CD14-positive monocyte (primary cell): ENCODE measurements at regions not wholly inside any gene's neighbourhood (a gene's known extent, or its start where the extent isn't known, plus 50 kb on each side); places are given as distances from the start of the nearest gene placed in this dataset.
"Not testable (repeated sequence)": the region's sequence is repeated elsewhere in the genome, so short reads cannot be mapped to it uniquely, and the experiment has no call there.

Source experiments
- DNase-seq, 3 donors: peaks; one replicate each; pipeline ENCODE4 v3.0.0-alpha.2; 2011 to 2022
- H2AFZ ChIP-seq: 2 replicates; pipeline ENCODE4 v1.6.0; 2012; ENCODE audit warnings: mild to moderate bottlenecking, low read depth, low read length, inconsistent platforms; ENCODE audit not compliant: insufficient read depth, poor library complexity, severe bottlenecking
- H3K27ac ChIP-seq, 2 donors: 1 replicate in 1 of 2; 2 replicates in 1 of 2; pipeline ENCODE4 v1.5.1; 2012 to 2013; ENCODE audit warnings: low read length in 2 of 2, control low read depth in 1 of 2, inconsistent platforms in 1 of 2, low read depth in 1 of 2, mild to moderate bottlenecking in 1 of 2
- H3K27me3 ChIP-seq, 2 donors: one replicate each; pipeline versions ENCODE4 v1.6.0 to v1.6.1; 2011 to 2013; ENCODE audit warnings: low read length in 2 of 2; ENCODE audit not compliant: control insufficient read depth in 2 of 2, insufficient read depth in 2 of 2
- H3K36me3 ChIP-seq, 2 donors: replicated peaks in 1 of 2; 1 replicate in 1 of 2; 2 replicates in 1 of 2; pipeline versions ENCODE4 v1.5.1 to v1.6.1; 2012 to 2013; ENCODE audit warnings: low read length in 2 of 2, control low read depth in 1 of 2, inconsistent platforms in 1 of 2, mild to moderate bottlenecking in 1 of 2; ENCODE audit not compliant: insufficient read depth in 2 of 2, control insufficient read depth in 1 of 2
- H3K4me1 ChIP-seq, 2 donors: 1 replicate in 1 of 2; 2 replicates in 1 of 2; pipeline versions ENCODE4 v1.5.1 to v1.6.1; 2012 to 2013; ENCODE audit warnings: low read length in 2 of 2, control low read depth in 1 of 2, inconsistent platforms in 1 of 2, mild to moderate bottlenecking in 1 of 2, moderate library complexity in 1 of 2; ENCODE audit not compliant: insufficient read depth in 2 of 2, control insufficient read depth in 1 of 2
- H3K4me2 ChIP-seq: replicated peaks from 2 replicates; pipeline ENCODE3; 2012; ENCODE audit warnings: low read length, moderate library complexity, mild to moderate bottlenecking; ENCODE audit not compliant: poor library complexity, severe bottlenecking; ENCODE audit errors: extremely low read depth
- H3K4me3 ChIP-seq, 3 experiments: fragments of 200-600 bp in 1 of 3; sonication (generic) in 1 of 3; replicated peaks in 1 of 3; 1 replicate in 2 of 3; 2 replicates in 1 of 3; pipeline ENCODE4 v1.5.1; 2011 to 2013; ENCODE audit warnings: low read length in 3 of 3, mild to moderate bottlenecking in 3 of 3, control low read depth in 2 of 3, low read depth in 2 of 3, inconsistent platforms in 1 of 3, moderate library complexity in 1 of 3
- H3K79me2 ChIP-seq: 2 replicates; pipeline ENCODE4 v1.6.0; 2012; ENCODE audit warnings: mild to moderate bottlenecking, control low read depth, inconsistent platforms, low read length, moderate library complexity; ENCODE audit not compliant: insufficient read depth
- H3K9ac ChIP-seq: 2 replicates; pipeline ENCODE4 v1.6.0; 2017; ENCODE audit warnings: low read length, mild to moderate bottlenecking; ENCODE audit not compliant: insufficient read depth, poor library complexity, severe bottlenecking
- H3K9me3 ChIP-seq, 2 donors: replicated peaks in 1 of 2; 1 replicate in 1 of 2; 2 replicates in 1 of 2; pipeline versions ENCODE4 v1.5.1 to v1.6.1; 2012 to 2013; ENCODE audit warnings: low read length in 2 of 2, control low read depth in 1 of 2; ENCODE audit not compliant: control insufficient read depth in 1 of 2, insufficient read depth in 1 of 2
- H4K20me1 ChIP-seq: 2 replicates; pipeline ENCODE4 v1.6.0; 2012; ENCODE audit warnings: mild to moderate bottlenecking, low read length, control low read depth, moderate library complexity; ENCODE audit not compliant: insufficient read depth
- H3K27ac Mint-ChIP-seq, 7 donors: one replicate each; pipeline ENCODE4 v1.8.0; 2020; ENCODE audit warnings: mild to moderate bottlenecking in 7 of 7, mixed read lengths in 7 of 7, moderate library complexity in 6 of 7, inconsistent platforms in 2 of 7
- H3K27me3 Mint-ChIP-seq, 3 donors: one replicate each; pipeline ENCODE4 v1.8.0; 2021 to 2022; ENCODE audit warnings: low read depth in 3 of 3, mild to moderate bottlenecking in 3 of 3, mixed read lengths in 3 of 3, moderate library complexity in 3 of 3, inconsistent platforms in 1 of 3
- H3K36me3 Mint-ChIP-seq, 2 donors: one replicate each; pipeline ENCODE4 v1.8.0; 2020; ENCODE audit warnings: mixed read lengths in 2 of 2, inconsistent platforms in 1 of 2, mild to moderate bottlenecking in 1 of 2
- H3K4me1 Mint-ChIP-seq: one replicate; pipeline ENCODE4 v1.8.0; 2020; ENCODE audit warnings: mild to moderate bottlenecking, mixed read lengths
- H3K4me3 Mint-ChIP-seq, 2 donors: one replicate each; pipeline ENCODE4 v1.8.0; 2020; ENCODE audit warnings: mild to moderate bottlenecking in 2 of 2, mixed read lengths in 2 of 2, moderate library complexity in 1 of 2
- H3K9me3 Mint-ChIP-seq, 7 donors: one replicate each; pipeline ENCODE4 v1.8.0; 2020 to 2022; ENCODE audit warnings: mixed read lengths in 7 of 7, mild to moderate bottlenecking in 6 of 7, moderate library complexity in 6 of 7, inconsistent platforms in 2 of 7
- WGBS: methylation state at CpG from one replicate; pipeline ENCODE4 v1.1.5; 2013; ENCODE audit warnings: missing lambda C conversion rate; ENCODE audit not compliant: insufficient coverage; 5-methylcytosine and 5-hydroxymethylcytosine counted together
- intact Hi-C, 2 donors: fragments of 100-400 bp; cut with micrococcal nuclease; formaldehyde crosslinking; loops; one replicate each; pipeline versions ENCODE4 v1.15.0 to v1.15.1; 2023

DNA sequence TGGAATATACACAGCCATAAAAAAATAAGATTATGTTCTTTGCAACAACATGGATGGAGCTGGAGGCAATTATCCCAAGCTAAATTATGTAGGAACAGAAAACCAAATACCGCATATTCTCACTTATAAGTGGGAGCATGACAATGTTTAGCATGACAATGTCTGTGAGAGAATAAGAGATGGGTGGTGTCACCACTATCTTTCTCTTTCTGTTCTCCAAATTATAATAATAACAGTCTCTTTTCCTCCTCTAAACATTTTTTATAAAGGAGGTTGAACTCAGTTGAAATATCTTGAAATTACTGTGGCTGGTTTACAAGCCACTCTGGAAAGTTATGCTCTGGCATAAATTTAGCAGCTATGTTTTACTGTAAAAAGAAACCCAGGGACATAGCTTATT is 108.4 kb upstream of the NBPF19 start:
- H3K4me1 ChIP-seq = peaks cover 0 to 13% of the 10 kb centered on the region in 2 donors
- intact Hi-C loops, H3K27ac ChIP-seq, H3K4me3 Mint-ChIP-seq, DNase-seq, H3K27me3 Mint-ChIP-seq, H4K20me1 ChIP-seq, H3K4me3 ChIP-seq, H3K4me2 ChIP-seq, H3K9ac ChIP-seq, H3K36me3 Mint-ChIP-seq, H3K9me3 Mint-ChIP-seq, H3K27me3 ChIP-seq, H3K36me3 ChIP-seq, H3K9me3 ChIP-seq, H3K79me2 ChIP-seq, H2AFZ ChIP-seq, H3K27ac Mint-ChIP-seq: not testable (repeated sequence)
- WGBS = no CpG with 5 or more reads among the region's 1 CpG
- peaks cover 10% of the 10 kb centered on the region for H3K4me1 Mint-ChIP-seq

DNA sequence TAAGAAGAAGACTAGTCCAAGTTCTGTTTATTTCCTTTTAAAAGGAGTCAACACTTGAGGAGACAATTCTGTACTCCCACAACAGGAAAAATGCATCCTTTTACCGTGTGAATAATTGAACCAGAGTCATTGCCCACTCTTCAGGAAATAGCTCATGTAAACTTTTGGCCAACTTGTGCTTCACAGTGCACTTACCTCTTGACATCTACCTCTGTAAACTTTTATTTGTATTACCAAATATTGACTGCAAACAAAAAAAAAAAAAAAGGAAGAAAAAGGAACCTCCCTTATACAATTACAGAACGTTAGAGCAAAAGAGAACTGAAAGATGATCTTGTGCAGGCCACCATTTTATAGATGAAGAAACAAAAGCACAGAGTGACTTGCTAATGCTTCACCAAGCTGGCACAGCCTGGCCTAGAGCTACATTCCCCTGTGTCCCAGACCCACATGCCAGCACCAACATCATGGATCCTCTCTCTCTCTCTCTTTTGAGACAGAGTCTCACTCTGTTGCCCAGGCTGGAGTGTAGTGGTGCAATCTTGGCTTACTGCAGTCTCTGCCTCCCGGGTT is 107.3 kb upstream of the NBPF19 start:
- H3K27ac ChIP-seq, H3K36me3 Mint-ChIP-seq, H3K9me3 Mint-ChIP-seq, H3K79me2 ChIP-seq, H3K9me3 ChIP-seq, H3K27me3 Mint-ChIP-seq, H2AFZ ChIP-seq, H3K4me2 ChIP-seq, H3K36me3 ChIP-seq, H3K4me3 Mint-ChIP-seq, intact Hi-C loops, H3K4me3 ChIP-seq, H3K9ac ChIP-seq, H4K20me1 ChIP-seq, H3K27me3 ChIP-seq: not testable (repeated sequence)
- peak in 2 of 3 donors; percentile 2 to 31 for DNase-seq
- H3K27ac Mint-ChIP-seq = peak overlapping the region in 4 of 7 donors; percentile 33 to 57 (median 44)
- H3K4me1 ChIP-seq = peaks cover 0 to 13% of the 10 kb centered on the region in 2 donors
- no CpG with 5 or more reads among the region's 3 CpGs for whole genome bisulfite sequencing
- H3K4me1 Mint-ChIP-seq = peaks cover 10% of the 10 kb centered on the region

DNA sequence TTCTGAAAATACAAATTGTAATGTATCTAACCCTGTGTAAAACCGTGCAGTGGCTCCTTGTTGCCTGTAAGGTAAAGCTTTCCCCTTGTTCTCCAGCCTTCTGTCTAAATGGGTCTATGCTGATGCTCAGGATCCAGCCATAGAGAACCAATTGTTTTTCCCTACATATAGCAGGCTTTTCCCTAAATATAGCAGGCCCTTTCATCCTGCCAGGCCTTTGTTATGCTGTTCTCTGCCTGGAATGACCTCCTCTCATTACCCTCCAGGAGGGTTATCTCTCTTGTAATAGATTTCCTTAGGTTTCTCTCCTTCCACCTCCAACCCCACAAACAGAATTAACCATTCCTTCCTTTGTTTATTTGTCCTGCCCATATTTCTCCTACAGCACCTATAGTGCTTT is 106.5 kb upstream of the NBPF19 start:
- H3K27ac ChIP-seq, H3K4me3 ChIP-seq, H3K27me3 Mint-ChIP-seq, H3K36me3 Mint-ChIP-seq, H3K9me3 Mint-ChIP-seq, H3K4me3 Mint-ChIP-seq, H3K27me3 ChIP-seq, DNase-seq, H3K4me2 ChIP-seq, H2AFZ ChIP-seq, H3K36me3 ChIP-seq, H4K20me1 ChIP-seq, intact Hi-C loops, H3K9me3 ChIP-seq, H3K79me2 ChIP-seq, H3K9ac ChIP-seq: not testable (repeated sequence)
- H3K4me1 ChIP-seq = peaks cover 0 to 13% of the 10 kb centered on the region in 2 donors
- Mint-ChIP-seq H3K27ac (peak overlapping the region in 3 of 7 donors; percentile 31 to 76 (median 72)), H3K4me1 (peaks cover 11% of the 10 kb centered on the region)
- no CpG with 5 or more reads among the region's 1 CpG for WGBS

DNA sequence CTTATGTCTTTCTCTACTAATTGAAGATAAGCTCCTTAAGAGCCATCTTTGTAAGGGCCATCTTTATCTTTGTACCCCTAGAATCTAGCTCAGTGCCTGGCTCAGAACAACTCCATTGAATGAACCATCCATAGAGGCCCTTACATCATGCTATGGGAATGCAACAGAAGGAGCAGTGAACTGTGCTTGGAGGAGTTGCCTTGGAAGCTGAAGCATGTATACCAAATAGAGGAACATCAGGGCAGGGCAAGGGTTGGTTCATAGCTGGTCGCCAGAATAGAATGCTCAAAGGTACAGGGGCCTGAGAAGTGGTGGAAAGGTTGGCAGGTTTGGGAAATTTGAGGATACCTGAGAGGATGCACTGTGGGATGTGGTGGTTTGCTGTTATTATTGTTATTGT is 105.8 kb upstream of the NBPF19 start:
- H2AFZ ChIP-seq, H3K36me3 Mint-ChIP-seq, H3K79me2 ChIP-seq, H3K9me3 ChIP-seq, H3K27me3 ChIP-seq, H3K36me3 ChIP-seq, H3K4me3 Mint-ChIP-seq, H3K27me3 Mint-ChIP-seq, H3K27ac ChIP-seq, DNase-seq, H3K9me3 Mint-ChIP-seq, H3K4me3 ChIP-seq, H4K20me1 ChIP-seq, H3K9ac ChIP-seq, intact Hi-C loops, H3K4me2 ChIP-seq: not testable (repeated sequence)
- H3K4me1 Mint-ChIP-seq = peaks cover 13% of the 10 kb centered on the region
- peaks cover 0 to 11% of the 10 kb centered on the region in 2 donors for H3K4me1 ChIP-seq
- peak overlapping the region in 1 of 7 donors; percentile 82 for H3K27ac Mint-ChIP-seq
- WGBS = no CpG with 5 or more reads among the region's 1 CpG
